B cell (primary cell): ENCODE measurements at regions not wholly inside any gene's neighbourhood (a gene's known extent, or its start where the extent isn't known, plus 50 kb on each side); places are given as distances from the start of the nearest gene placed in this dataset.

ENCODE experiments used
- EZH2 ChIP-seq: IDR thresholded peaks from 2 replicates; pipeline ENCODE4 v1.6.1; 2012; ENCODE audit warnings: borderline replicate concordance, low read depth, mild to moderate bottlenecking, moderate library complexity, low read length; ENCODE audit not compliant: insufficient read depth, poor library complexity, severe bottlenecking
- TF ChIP-seq, protein P1 (sequence below): fragments of 200-600 bp; IDR thresholded peaks from one replicate; pipeline ENCODE4 v1.8.0; 2022; ENCODE audit warnings: antibody characterized with exemption, mild to moderate bottlenecking

DNA sequence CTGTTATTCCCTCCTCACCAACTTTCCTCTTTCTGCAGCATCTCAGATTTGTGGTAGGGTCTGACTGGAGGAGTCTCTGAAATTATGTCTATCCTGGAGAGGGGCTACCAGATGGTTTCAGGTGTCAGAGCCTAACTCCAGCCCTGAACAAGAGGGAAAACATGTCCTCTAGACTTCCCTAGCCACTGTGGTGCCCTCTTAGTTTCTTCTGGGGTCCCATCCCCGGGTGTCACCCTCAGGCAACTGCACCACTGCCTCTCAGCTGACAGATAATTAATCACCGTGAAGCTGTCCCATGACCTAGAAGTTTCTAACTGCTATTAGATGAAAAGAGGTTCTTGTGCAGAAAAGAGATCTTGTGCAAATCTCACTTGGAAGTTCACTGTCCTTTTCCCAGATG, 95.1 kb upstream of the CELF4 start:
- TF ChIP-seq EZH2: no peak
- TF ChIP-seq, protein P1, sequence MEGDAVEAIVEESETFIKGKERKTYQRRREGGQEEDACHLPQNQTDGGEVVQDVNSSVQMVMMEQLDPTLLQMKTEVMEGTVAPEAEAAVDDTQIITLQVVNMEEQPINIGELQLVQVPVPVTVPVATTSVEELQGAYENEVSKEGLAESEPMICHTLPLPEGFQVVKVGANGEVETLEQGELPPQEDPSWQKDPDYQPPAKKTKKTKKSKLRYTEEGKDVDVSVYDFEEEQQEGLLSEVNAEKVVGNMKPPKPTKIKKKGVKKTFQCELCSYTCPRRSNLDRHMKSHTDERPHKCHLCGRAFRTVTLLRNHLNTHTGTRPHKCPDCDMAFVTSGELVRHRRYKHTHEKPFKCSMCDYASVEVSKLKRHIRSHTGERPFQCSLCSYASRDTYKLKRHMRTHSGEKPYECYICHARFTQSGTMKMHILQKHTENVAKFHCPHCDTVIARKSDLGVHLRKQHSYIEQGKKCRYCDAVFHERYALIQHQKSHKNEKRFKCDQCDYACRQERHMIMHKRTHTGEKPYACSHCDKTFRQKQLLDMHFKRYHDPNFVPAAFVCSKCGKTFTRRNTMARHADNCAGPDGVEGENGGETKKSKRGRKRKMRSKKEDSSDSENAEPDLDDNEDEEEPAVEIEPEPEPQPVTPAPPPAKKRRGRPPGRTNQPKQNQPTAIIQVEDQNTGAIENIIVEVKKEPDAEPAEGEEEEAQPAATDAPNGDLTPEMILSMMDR: no peak
